RWPE1 (cell line): ENCODE measurements at regions not wholly inside any gene's neighbourhood (a gene's known extent, or its start where the extent isn't known, plus 50 kb on each side); places are given as distances from the start of the nearest gene placed in this dataset.

Source experiments
- CTCF ChIA-PET: fragments of 350-600 bp; sonication (Branson Sonifier 250); formaldehyde crosslinking; extraction: SDS; loops from one replicate; lab custom pipeline; 2021; lab: Yijun Ruan, JAX
- POLR2A ChIA-PET: fragments of 400-600 bp; formaldehyde crosslinking; extraction: SDS; loops from one replicate; lab custom pipeline; 2020; ENCODE audit warnings: antibody characterized with exemption; ENCODE audit not compliant: low non-redundant PET; lab: Yijun Ruan, JAX
- DNase-seq: peaks from one replicate; pipeline ENCODE4 v3.0.0; 2012; ENCODE audit warnings: low spot score
- H3K27ac ChIP-seq: fragments of 450-650 bp; 2 replicates; pipeline ENCODE4 v1.5.1; 2017
- TF ChIP-seq, protein P1 (sequence below): fragments of 450-650 bp; conservative IDR thresholded peaks from 2 replicates; pipeline ENCODE4 v1.5.1; 2017; ENCODE audit warnings: low read depth, mild to moderate bottlenecking

DNA sequence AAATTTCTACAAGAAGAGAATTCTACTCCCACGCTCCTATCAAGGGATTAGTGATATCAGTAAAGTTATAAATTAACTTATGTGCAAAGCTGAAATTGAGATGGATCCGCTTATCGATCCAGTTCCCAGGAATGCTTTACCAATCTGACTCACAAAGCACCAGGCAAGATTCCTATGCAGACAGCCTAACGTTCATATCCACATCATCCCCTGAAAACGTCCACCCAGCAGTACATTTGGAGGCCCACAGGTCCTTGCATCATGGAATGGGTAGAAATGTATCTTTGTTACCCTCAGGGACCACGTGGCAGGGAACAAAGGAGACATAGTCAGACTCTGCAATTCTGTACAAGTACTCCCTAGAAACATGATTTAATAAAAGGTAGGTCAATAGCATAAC is 147.4 kb downstream of the ESM1 start:
- TF ChIP-seq, protein P1, sequence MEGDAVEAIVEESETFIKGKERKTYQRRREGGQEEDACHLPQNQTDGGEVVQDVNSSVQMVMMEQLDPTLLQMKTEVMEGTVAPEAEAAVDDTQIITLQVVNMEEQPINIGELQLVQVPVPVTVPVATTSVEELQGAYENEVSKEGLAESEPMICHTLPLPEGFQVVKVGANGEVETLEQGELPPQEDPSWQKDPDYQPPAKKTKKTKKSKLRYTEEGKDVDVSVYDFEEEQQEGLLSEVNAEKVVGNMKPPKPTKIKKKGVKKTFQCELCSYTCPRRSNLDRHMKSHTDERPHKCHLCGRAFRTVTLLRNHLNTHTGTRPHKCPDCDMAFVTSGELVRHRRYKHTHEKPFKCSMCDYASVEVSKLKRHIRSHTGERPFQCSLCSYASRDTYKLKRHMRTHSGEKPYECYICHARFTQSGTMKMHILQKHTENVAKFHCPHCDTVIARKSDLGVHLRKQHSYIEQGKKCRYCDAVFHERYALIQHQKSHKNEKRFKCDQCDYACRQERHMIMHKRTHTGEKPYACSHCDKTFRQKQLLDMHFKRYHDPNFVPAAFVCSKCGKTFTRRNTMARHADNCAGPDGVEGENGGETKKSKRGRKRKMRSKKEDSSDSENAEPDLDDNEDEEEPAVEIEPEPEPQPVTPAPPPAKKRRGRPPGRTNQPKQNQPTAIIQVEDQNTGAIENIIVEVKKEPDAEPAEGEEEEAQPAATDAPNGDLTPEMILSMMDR, result no peak
- CTCF ChIA-PET, result interaction anchor here (0.6 kb wide), 1 partner anchor 348 kb away, joined by 3 read pairs; no protein-coding TSS in a partner anchor

DNA sequence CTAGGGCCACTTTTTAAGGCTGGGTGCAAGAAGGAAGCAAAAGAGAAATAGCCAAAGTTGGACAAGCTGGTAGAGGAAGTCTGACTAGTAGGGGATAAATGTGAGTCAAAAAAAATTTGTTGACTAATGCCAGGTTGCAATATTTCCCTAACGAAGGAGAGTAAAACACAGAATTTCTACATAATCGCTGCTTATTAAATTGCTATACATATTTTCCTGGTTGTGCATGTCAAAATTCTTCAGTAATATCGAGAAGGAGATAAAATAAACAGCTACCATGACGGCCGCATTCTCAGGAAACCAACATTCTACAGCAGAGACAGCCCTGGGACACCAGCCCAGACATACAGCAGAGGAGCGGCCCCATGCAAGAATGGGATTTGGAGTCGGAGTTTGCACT is 148.3 kb downstream of the ESM1 start:
- POLR2A ChIA-PET, result no interaction called here
- no peak for DNase-seq
- CTCF ChIA-PET, result interaction anchor here (0.6 to 1.5 kb wide), 2 partner anchors 320 to 869 kb away, joined by 3 to 4 read pairs; partner anchors contain the start of gene SNX18
- no peak overlapping the region for H3K27ac ChIP-seq
- TF ChIP-seq, protein P1, result no peak

More for the DNA sequence above, 147.4 kb downstream of the ESM1 start:
- H3K27ac ChIP-seq, result no peak overlapping the region
- POLR2A ChIA-PET, result no interaction called here
- DNase-seq, result no peak

DNA sequence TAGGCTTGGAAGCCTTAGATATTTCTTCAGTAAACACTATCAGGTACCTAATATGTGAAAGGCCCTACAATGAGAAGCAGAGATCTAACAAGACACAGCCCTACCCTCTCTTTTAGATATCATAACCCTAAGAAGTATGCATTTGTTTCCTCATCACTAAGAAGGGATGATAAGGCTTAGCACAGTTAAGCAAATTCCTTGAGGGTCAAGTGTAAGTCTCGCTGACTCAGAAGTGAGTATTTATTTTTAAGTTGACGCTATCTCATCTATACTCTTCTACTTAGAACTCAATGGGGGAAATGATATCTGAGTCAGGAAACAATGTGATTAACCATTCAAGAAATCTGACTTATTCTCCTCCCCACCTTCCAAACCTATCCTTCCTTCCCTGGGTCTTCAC is 149.7 kb downstream of the ESM1 start:
- H3K27ac ChIP-seq, result no peak overlapping the region
- ChIA-PET POLR2A (no interaction called here), CTCF (interaction anchor here (1.5 kb wide), 1 partner anchor 318 kb away, joined by 4 read pairs; the partner anchor contains the start of gene SNX18)

DNA sequence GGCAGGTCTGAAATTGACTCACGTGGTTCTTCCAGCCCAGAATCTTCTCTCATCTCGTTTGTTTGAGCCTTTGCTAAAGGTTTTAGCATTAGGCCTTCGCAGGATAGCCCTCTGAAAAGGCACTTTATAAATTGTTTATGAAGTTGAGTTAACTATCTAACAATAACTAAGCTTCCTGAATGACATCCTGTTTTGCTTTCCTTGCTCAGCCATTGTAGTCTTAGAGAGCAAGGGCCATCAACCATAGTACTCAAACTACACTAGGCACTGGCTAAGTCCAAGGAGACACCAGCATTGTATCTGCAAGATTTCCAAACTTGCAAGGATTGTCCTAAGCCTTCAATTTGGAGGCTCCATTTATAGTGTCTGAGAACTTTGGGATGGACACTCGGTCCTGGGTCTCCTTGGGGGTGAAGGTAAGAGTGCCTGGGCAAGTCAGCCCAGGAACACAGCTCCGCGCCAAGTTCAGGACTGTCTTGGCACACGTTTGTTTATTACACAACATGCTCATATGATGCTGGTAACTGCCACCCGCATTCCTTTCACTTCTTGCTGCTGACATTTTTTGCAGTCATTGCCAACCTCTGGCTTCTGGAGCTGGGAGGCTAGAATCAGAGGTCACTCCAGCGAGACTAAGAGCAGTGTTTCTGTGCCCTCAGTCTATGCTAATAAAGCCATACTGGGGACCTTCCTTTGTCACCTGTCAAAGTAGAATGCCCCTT is 151.1 kb downstream of the ESM1 start:
- POLR2A ChIA-PET, result no interaction called here
- CTCF ChIA-PET, result interaction anchor here (0.7 kb wide), 1 partner anchor 929 kb away, joined by 3 read pairs; no protein-coding TSS in a partner anchor

More for the DNA sequence above, 149.7 kb downstream of the ESM1 start:
- no peak for DNase-seq
- TF ChIP-seq, protein P1, result no peak

DNA sequence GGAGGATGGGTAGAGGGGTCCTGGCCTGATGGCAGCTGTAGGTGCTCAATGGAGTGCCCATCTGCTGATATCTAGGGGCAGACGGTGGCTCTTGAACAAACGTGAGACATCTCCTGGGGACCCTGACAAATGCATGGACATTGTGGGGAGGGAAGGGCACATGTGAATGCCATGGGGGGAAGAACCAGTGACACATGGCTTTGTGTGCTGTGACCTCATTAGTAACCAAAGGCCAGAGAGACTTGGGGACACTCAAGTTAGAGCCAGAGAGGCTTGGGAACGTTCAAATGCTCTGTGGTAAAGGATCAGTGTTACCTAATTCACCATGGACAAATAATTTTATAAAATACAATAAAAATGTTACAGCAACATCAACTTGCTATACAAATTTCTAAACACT is 151.8 kb downstream of the ESM1 start:
- CTCF ChIA-PET, result interaction anchor here (0.6 kb wide), 1 partner anchor 308 kb away, joined by 3 read pairs; no protein-coding TSS in a partner anchor
- POLR2A ChIA-PET, result no interaction called here
- TF ChIP-seq, protein P1, result no peak
- no peak for DNase-seq
- no peak overlapping the region for H3K27ac ChIP-seq

More for the DNA sequence above, 151.1 kb downstream of the ESM1 start:
- TF ChIP-seq, protein P1, result no peak
- DNase-seq, result no peak
- no peak overlapping the region for H3K27ac ChIP-seq

DNA sequence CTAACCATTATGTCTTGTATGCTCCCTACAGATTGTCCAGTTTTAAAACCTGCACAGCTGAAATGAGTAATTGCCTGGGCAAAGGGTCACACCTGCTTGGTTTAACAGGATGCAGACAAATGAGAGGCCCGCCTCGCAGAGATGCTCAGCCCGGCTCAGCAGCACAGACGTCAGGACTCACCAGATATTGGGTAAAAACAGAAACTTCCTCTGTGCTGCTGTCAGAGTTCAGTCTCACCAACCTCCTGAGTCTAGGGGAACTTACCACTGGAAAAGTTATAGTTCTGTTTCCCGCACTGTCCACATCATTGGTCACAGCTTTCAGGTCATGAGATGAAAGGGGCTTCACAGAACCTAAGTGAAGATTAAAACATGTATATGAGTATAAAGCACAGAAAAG is 152.5 kb downstream of the ESM1 start:
- DNase-seq, result no peak
- CTCF ChIA-PET, result interaction anchor here (0.6 kb wide), 1 partner anchor 307 kb away, joined by 3 read pairs; no protein-coding TSS in a partner anchor

More for the DNA sequence above, 152.5 kb downstream of the ESM1 start:
- TF ChIP-seq, protein P1, result no peak
- H3K27ac ChIP-seq, result no peak overlapping the region
- POLR2A ChIA-PET, result no interaction called here
